SU-DHL-6 (cell line): ENCODE measurements at regions not wholly inside any gene's neighbourhood (a gene's known extent, or its start where the extent isn't known, plus 50 kb on each side); places are given as distances from the start of the nearest gene placed in this dataset.

Experiments
- EZH2phosphoT487 ChIP-seq: fragments of 200-600 bp; sonication (generic), shearing (Covaris generic); conservative IDR thresholded peaks from 2 replicates; pipeline ENCODE4 v1.6.1; 2018; ENCODE audit warnings: mild to moderate bottlenecking, antibody characterized with exemption, low read length, moderate library complexity, mixed read lengths
- TF ChIP-seq, protein P1 (sequence below): fragments of 200-600 bp; sonication (generic); IDR thresholded peaks from one replicate; pipeline ENCODE4 v1.5.1; 2017; ENCODE audit warnings: antibody characterized with exemption, mild to moderate bottlenecking, low read length, moderate library complexity; ENCODE audit not compliant: insufficient read depth, poor library complexity, severe bottlenecking

GRCh38 chr1:55692726-55693125 is 477.6 kb upstream of the USP24 start:
- TF ChIP-seq, protein P1, sequence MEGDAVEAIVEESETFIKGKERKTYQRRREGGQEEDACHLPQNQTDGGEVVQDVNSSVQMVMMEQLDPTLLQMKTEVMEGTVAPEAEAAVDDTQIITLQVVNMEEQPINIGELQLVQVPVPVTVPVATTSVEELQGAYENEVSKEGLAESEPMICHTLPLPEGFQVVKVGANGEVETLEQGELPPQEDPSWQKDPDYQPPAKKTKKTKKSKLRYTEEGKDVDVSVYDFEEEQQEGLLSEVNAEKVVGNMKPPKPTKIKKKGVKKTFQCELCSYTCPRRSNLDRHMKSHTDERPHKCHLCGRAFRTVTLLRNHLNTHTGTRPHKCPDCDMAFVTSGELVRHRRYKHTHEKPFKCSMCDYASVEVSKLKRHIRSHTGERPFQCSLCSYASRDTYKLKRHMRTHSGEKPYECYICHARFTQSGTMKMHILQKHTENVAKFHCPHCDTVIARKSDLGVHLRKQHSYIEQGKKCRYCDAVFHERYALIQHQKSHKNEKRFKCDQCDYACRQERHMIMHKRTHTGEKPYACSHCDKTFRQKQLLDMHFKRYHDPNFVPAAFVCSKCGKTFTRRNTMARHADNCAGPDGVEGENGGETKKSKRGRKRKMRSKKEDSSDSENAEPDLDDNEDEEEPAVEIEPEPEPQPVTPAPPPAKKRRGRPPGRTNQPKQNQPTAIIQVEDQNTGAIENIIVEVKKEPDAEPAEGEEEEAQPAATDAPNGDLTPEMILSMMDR, result no peak
- TF ChIP-seq EZH2phosphoT487, result no peak
